HepG2 (cell line): ENCODE measurements at regions not wholly inside any gene's neighbourhood (a gene's known extent, or its start where the extent isn't known, plus 50 kb on each side); places are given as distances from the start of the nearest gene placed in this dataset.
"Not testable (repeated sequence)": the region's sequence is repeated elsewhere in the genome, so short reads cannot be mapped to it uniquely, and the experiment has no call there.

Source experiments
- ATAC-seq: fragments of 200-7000 bp; cut with Tn5 transposase; 3 replicates; pipeline ENCODE4 v1.9.1; 2020; ENCODE audit warnings: mild to moderate bottlenecking, moderate library complexity
- BruUV-seq: library from RNA; stranded (reverse); fragments of 400-500 nt; replicated peaks from 2 replicates; lab custom pipeline; 2021; lab: Mats Ljungman, UMichigan
- CTCF ChIA-PET: fragments of 300-600 bp; formaldehyde crosslinking; extraction: SDS; loops from one replicate; lab custom pipeline; 2021; ENCODE audit warnings: low total read pairs, inconsistent platforms, low intra/inter-chr PET ratio; lab: Yijun Ruan, JAX
- POLR2A ChIA-PET: fragments of 350-600 bp; sonication (Branson Sonifier 250); formaldehyde crosslinking; loops from one replicate; lab custom pipeline; 2020; ENCODE audit warnings: antibody characterized with exemption, inconsistent platforms; lab: Yijun Ruan, JAX
- DNase-seq: peaks from one replicate; pipeline ENCODE4 v3.0.0-alpha.2; 2015; ENCODE audit warnings: low spot score
- FAIRE-seq: peaks from 3 replicates; lab custom pipeline; 2011; peaks lifted over from hg19 to GRCh38; lab: Jason Lieb, UNC
- H2AFZ ChIP-seq: one replicate; pipeline ENCODE4 v1.6.1; 2011; ENCODE audit warnings: low read length, inconsistent platforms
- H3K27ac ChIP-seq: fragments of 300-600 bp; 3 replicates; pipeline ENCODE4 v1.8.0; 2011; ENCODE audit warnings: mixed run types, mild to moderate bottlenecking, mixed read lengths, low read length, inconsistent platforms; ENCODE audit not compliant: insufficient read depth; ENCODE audit errors: extremely low read length
- H3K27me3 ChIP-seq, 2 experiments: fragments of 200-600 bp in 1 of 2; 2 replicates in 1 of 2; 3 replicates in 1 of 2; pipeline versions ENCODE4 v1.6.0 to v1.8.0; 2011; ENCODE audit warnings: low read length in 2 of 2, mild to moderate bottlenecking in 2 of 2, moderate library complexity in 2 of 2, inconsistent platforms in 1 of 2; ENCODE audit not compliant: insufficient read depth in 2 of 2, control insufficient read depth in 1 of 2
- H3K36me3 ChIP-seq, 2 experiments: fragments of 200-600 bp in 1 of 2; replicated peaks in 1 of 2; 2 replicates in 1 of 2; 3 replicates in 1 of 2; pipeline versions ENCODE4 v1.5.1 to v1.8.0; 2011; ENCODE audit warnings: low read length in 2 of 2, inconsistent platforms in 1 of 2; ENCODE audit not compliant: insufficient read depth in 2 of 2, control insufficient read depth in 1 of 2
- H3K4me1 ChIP-seq: 2 replicates; pipeline ENCODE4 v1.5.1; 2012; ENCODE audit warnings: low read length, inconsistent platforms; ENCODE audit not compliant: insufficient read depth
- H3K4me2 ChIP-seq: 2 replicates; pipeline ENCODE4 v1.6.0; 2011; ENCODE audit warnings: low read depth, low read length, inconsistent platforms
- H3K4me3 ChIP-seq, 3 experiments: fragments of 200-600 bp in 1 of 3; sonication (generic), shearing (Covaris generic) in 1 of 3; replicated peaks in 1 of 3; 2 replicates each; pipeline ENCODE4 v1.5.1; 2011 to 2016; ENCODE audit warnings: low read length in 3 of 3, inconsistent platforms in 2 of 3, low read depth in 2 of 3, mild to moderate bottlenecking in 2 of 3, control low read depth in 1 of 3, mixed read lengths in 1 of 3; ENCODE audit not compliant: insufficient read depth in 1 of 3
- H3K79me2 ChIP-seq: one replicate; pipeline ENCODE4 v1.6.1; 2011; ENCODE audit warnings: low read length, inconsistent platforms; ENCODE audit not compliant: insufficient read depth
- H3K9ac ChIP-seq: 2 replicates; pipeline ENCODE4 v1.6.0; 2011; ENCODE audit warnings: mild to moderate bottlenecking, low read depth, low read length, inconsistent platforms; ENCODE audit not compliant: insufficient read depth
- H3K9me3 ChIP-seq: 2 replicates; pipeline ENCODE4 v1.5.1; 2012; ENCODE audit warnings: mild to moderate bottlenecking, low read length
- H4K20me1 ChIP-seq: 2 replicates; pipeline ENCODE4 v1.6.0; 2011; ENCODE audit warnings: inconsistent platforms, mild to moderate bottlenecking, low read length, moderate library complexity; ENCODE audit not compliant: insufficient read depth
- FOXJ3 ChIP-seq: sonication (generic); formaldehyde crosslinking; IDR thresholded peaks from 2 replicates; pipeline ENCODE4 v1.4.0; 2020; ENCODE audit warnings: missing genetic modification reagents, mild to moderate bottlenecking, borderline replicate concordance
- JARID2 ChIP-seq: sonication (generic); formaldehyde crosslinking; IDR thresholded peaks from 2 replicates; pipeline ENCODE4 v1.8.1; 2023; ENCODE audit warnings: missing genetic modification reagents, inconsistent platforms; ENCODE audit not compliant: insufficient replicate concordance
- PCBP2 ChIP-seq: fragments of 200-400 bp; formaldehyde crosslinking; optimal IDR thresholded peaks from 2 replicates; pipeline ENCODE3; 2018; ENCODE audit warnings: low read length, low read depth; ENCODE audit not compliant: poor library complexity, severe bottlenecking
- ZFX ChIP-seq: sonication (generic); formaldehyde crosslinking; IDR thresholded peaks from 2 replicates; pipeline ENCODE4 v1.4.0; 2020; ENCODE audit warnings: mild to moderate bottlenecking, low read depth, missing genetic modification reagents, moderate library complexity
- ZNF790 ChIP-seq: sonication (generic); formaldehyde crosslinking; IDR thresholded peaks from 2 replicates; pipeline ENCODE4 v1.8.0; 2022; ENCODE audit warnings: missing genetic modification reagents, mild to moderate bottlenecking, borderline replicate concordance
- WGBS: methylation state at CpG from one replicate; pipeline ENCODE4 v1.1.6; 2017; ENCODE audit warnings: low lambda C conversion rate; 5-methylcytosine and 5-hydroxymethylcytosine counted together
- in situ Hi-C: cut with HindIII; loops from 2 replicates; pipeline ENCODE4 v1.10.0; 2017; ENCODE audit warnings: low pct_unique_long_range_greater_than_20kb; ENCODE audit not compliant: extremely low pct_ligation_motif_present
- intact Hi-C: fragments of 100-400 bp; cut with micrococcal nuclease; formaldehyde crosslinking; loops from one replicate; pipeline ENCODE4 v1.10.0; 2022; ENCODE audit not compliant: unreplicated experiment
- TF ChIP-seq, protein P1 (sequence below): sonication (generic); formaldehyde crosslinking; IDR thresholded peaks from 2 replicates; pipeline ENCODE4 v1.4.0; 2020; ENCODE audit warnings: mild to moderate bottlenecking, low read depth, missing genetic modification reagents
- TF ChIP-seq, protein P2 (sequence below): IDR thresholded peaks from 2 replicates; pipeline ENCODE4 v1.6.1; 2018; ENCODE audit warnings: missing genetic modification reagents
- TF ChIP-seq, protein P3 (sequence below): sonication (generic); formaldehyde crosslinking; IDR thresholded peaks from 2 replicates; pipeline ENCODE4 v1.4.0; 2020; ENCODE audit warnings: mild to moderate bottlenecking, missing genetic modification reagents
- TF ChIP-seq, protein P4 (sequence below): sonication (generic); formaldehyde crosslinking; IDR thresholded peaks from 2 replicates; pipeline ENCODE4 v1.8.0; 2023; ENCODE audit warnings: mild to moderate bottlenecking, missing genetic modification reagents
- TF ChIP-seq, protein P5 (sequence below): sonication (generic); formaldehyde crosslinking; IDR thresholded peaks from 2 replicates; pipeline ENCODE4 v1.4.0; 2020; ENCODE audit warnings: missing genetic modification reagents; ENCODE audit errors: not compliant biosample characterization

DNA sequence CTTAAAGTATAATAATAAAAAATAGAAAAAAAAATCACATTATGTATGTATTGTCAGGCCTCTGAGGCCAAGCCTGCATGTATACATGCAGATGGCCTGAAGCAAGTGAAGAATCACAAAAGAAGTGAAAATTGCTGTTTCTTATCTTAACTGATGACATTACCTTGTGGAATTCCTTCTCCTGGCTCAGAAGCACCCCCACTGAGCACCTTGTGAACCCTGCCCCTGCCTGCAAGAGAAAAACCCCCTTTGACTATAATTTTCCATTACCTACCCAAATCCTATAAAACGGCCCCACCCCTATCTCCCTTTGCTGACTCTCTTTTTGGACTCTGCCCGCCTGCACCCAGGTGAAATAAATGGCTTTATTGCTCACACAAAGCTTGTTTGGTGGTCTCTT lies 1086.5 kb downstream of the SORCS3 start:
- WGBS = 6% methylated on average over 2 of the region's 2 CpGs
- H3K36me3 ChIP-seq, H3K9ac ChIP-seq, ATAC-seq, DNase-seq, H3K4me2 ChIP-seq, H2AFZ ChIP-seq, in situ Hi-C loops, CTCF ChIA-PET, FAIRE-seq, BruUV-seq, H3K4me1 ChIP-seq, H3K27me3 ChIP-seq, POLR2A ChIA-PET, H3K79me2 ChIP-seq, H3K27ac ChIP-seq, H3K4me3 ChIP-seq, H4K20me1 ChIP-seq, intact Hi-C loops: not testable (repeated sequence)
- H3K9me3 ChIP-seq = peaks cover 25% of the 10 kb centered on the region

DNA sequence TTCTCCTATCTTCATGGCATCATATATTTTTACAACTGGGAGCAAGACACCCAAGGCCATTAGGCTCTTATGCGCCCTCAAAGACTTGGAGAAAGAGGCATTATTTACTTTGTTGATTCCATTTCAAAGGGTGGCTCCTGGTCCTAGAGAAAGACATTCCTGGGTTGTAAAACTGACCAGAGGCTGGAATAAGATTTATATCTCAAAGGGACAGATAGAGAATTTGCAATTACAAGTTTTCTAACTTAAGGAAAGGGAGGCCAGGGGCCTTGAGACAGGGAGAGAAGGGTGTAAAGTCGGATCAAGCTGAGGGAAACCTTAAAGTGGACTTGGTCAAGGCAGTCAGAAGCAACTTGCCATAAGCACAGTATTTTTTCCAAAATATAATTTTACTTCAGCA lies 1086.0 kb downstream of the SORCS3 start:
- intact Hi-C loops = no loop called here
- Histone ChIP-seq H3K4me3 (no peak overlapping the region), H3K9me3 (peaks cover 22% of the 10 kb centered on the region), H3K36me3 (no peaks in the 10 kb centered on the region), H2AFZ (no peak overlapping the region), H4K20me1 (no peaks in the 10 kb centered on the region), H3K27ac (no peak overlapping the region), H3K4me1 (no peaks in the 10 kb centered on the region), H3K4me2 (no peak overlapping the region), H3K9ac (no peak overlapping the region), H3K79me2 (no peaks in the 10 kb centered on the region), H3K27me3 (no peaks in the 10 kb centered on the region)
- BruUV-seq = no TSS peak
- POLR2A ChIA-PET = no interaction called here
- DNase-seq (no peak), ATAC-seq (no peak), FAIRE-seq (no peak)
- CTCF ChIA-PET = no interaction called here
- 0% methylated on average over 2 of the region's 2 CpGs for WGBS
- in situ Hi-C loops = no loop called here
- TF ChIP-seq ZFX (CRISPR knock-in tag) (no peak), ZNF790 (no peak), JARID2 (CRISPR knock-in tag) (no peak), FOXJ3 (no peak), PCBP2 (no peak)
- TF ChIP-seq, protein P1, sequence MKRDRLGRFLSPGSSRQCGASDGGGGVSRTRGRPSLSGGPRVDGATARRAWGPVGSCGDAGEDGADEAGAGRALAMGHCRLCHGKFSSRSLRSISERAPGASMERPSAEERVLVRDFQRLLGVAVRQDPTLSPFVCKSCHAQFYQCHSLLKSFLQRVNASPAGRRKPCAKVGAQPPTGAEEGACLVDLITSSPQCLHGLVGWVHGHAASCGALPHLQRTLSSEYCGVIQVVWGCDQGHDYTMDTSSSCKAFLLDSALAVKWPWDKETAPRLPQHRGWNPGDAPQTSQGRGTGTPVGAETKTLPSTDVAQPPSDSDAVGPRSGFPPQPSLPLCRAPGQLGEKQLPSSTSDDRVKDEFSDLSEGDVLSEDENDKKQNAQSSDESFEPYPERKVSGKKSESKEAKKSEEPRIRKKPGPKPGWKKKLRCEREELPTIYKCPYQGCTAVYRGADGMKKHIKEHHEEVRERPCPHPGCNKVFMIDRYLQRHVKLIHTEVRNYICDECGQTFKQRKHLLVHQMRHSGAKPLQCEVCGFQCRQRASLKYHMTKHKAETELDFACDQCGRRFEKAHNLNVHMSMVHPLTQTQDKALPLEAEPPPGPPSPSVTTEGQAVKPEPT = no peak
- TF ChIP-seq, protein P2, sequence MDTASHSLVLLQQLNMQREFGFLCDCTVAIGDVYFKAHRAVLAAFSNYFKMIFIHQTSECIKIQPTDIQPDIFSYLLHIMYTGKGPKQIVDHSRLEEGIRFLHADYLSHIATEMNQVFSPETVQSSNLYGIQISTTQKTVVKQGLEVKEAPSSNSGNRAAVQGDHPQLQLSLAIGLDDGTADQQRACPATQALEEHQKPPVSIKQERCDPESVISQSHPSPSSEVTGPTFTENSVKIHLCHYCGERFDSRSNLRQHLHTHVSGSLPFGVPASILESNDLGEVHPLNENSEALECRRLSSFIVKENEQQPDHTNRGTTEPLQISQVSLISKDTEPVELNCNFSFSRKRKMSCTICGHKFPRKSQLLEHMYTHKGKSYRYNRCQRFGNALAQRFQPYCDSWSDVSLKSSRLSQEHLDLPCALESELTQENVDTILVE (CRISPR knock-in tag) = no peak
- TF ChIP-seq, protein P3, sequence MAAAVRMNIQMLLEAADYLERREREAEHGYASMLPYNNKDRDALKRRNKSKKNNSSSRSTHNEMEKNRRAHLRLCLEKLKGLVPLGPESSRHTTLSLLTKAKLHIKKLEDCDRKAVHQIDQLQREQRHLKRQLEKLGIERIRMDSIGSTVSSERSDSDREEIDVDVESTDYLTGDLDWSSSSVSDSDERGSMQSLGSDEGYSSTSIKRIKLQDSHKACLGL (CRISPR knock-in tag) = no peak
- TF ChIP-seq, protein P4, sequence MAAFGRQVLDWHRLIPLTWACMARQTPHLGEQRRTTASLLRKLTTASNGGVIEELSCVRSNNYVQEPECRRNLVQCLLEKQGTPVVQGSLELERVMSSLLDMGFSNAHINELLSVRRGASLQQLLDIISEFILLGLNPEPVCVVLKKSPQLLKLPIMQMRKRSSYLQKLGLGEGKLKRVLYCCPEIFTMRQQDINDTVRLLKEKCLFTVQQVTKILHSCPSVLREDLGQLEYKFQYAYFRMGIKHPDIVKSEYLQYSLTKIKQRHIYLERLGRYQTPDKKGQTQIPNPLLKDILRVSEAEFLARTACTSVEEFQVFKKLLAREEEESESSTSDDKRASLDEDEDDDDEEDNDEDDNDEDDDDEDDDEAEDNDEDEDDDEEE = no peak
- TF ChIP-seq, protein P5, sequence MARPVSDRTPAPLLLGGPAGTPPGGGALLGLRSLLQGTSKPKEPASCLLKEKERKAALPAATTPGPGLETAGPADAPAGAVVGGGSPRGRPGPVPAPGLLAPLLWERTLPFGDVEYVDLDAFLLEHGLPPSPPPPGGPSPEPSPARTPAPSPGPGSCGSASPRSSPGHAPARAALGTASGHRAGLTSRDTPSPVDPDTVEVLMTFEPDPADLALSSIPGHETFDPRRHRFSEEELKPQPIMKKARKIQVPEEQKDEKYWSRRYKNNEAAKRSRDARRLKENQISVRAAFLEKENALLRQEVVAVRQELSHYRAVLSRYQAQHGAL (CRISPR knock-in tag) = no peak
